ENCODE measurements at regions not wholly inside any gene's neighbourhood (a gene's known extent, or its start where the extent isn't known, plus 50 kb on each side); places are given as distances from the start of the nearest gene placed in this dataset.

DNA sequence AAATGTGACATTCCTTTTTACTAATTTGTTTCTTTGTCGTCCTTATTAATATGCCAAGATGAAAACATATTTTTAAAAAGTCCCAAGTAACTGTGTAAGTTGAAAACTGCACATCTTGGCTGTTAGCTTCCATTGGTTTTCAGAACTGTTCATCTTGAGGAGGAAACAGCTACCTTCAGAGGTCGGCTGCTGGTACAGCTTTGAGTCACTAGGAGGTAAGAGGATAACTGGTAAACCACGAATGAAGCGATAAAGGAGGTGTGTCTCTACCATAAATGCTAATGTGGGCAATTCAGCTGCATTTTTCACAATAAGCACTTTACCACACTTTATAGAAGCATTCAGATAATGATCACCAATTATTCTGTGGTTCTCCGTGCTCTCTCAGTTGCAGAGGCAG lies 137.5 kb upstream of the KRAS start:
- TF ChIP-seq, protein P1, sequence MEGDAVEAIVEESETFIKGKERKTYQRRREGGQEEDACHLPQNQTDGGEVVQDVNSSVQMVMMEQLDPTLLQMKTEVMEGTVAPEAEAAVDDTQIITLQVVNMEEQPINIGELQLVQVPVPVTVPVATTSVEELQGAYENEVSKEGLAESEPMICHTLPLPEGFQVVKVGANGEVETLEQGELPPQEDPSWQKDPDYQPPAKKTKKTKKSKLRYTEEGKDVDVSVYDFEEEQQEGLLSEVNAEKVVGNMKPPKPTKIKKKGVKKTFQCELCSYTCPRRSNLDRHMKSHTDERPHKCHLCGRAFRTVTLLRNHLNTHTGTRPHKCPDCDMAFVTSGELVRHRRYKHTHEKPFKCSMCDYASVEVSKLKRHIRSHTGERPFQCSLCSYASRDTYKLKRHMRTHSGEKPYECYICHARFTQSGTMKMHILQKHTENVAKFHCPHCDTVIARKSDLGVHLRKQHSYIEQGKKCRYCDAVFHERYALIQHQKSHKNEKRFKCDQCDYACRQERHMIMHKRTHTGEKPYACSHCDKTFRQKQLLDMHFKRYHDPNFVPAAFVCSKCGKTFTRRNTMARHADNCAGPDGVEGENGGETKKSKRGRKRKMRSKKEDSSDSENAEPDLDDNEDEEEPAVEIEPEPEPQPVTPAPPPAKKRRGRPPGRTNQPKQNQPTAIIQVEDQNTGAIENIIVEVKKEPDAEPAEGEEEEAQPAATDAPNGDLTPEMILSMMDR (conservative IDR thresholded peaks at IDR 0.05), result no peak
- no peak for TF ChIP-seq EZH2 (IDR thresholded peaks at IDR 0.05; ENCODE audit: low read depth)

All from PC-9 (cell line).